CD8-positive, alpha-beta memory T cell (primary cell): ENCODE measurements at regions not wholly inside any gene's neighbourhood (a gene's known extent, or its start where the extent isn't known, plus 50 kb on each side); places are given as distances from the start of the nearest gene placed in this dataset.

Experiments
- CTCF ChIA-PET: fragments of 350-600 bp; sonication (Branson Sonifier 250); formaldehyde crosslinking; loops from one replicate; lab custom pipeline; 2021; ENCODE audit warnings: antibody characterized with exemption; lab: Charles Lee
- POLR2A ChIA-PET: fragments of 350-600 bp; sonication (Branson Sonifier 250); formaldehyde crosslinking; loops from one replicate; lab custom pipeline; 2021; ENCODE audit warnings: antibody characterized with exemption; lab: Charles Lee
- DNase-seq, 5 donors: peaks; one replicate each; pipeline versions ENCODE4 v3.0.0 to v3.0.0-alpha.2; 2020 to 2022; ENCODE audit warnings: mixed read lengths in 1 of 5
- H3K27ac ChIP-seq: one replicate; pipeline ENCODE4 v1.7.0; 2013; ENCODE audit warnings: low read depth, mild to moderate bottlenecking, low read length, moderate library complexity
- H3K27me3 ChIP-seq: 2 replicates; pipeline ENCODE4 v1.7.0; 2013; ENCODE audit warnings: low read length, mild to moderate bottlenecking; ENCODE audit not compliant: insufficient read depth, poor library complexity, severe bottlenecking
- H3K36me3 ChIP-seq: 2 replicates; pipeline ENCODE4 v1.7.0; 2013; ENCODE audit warnings: mild to moderate bottlenecking, low read length, moderate library complexity; ENCODE audit not compliant: insufficient read depth
- H3K4me1 ChIP-seq: 2 replicates; pipeline ENCODE4 v1.7.0; 2013; ENCODE audit warnings: mild to moderate bottlenecking, low read length, moderate library complexity; ENCODE audit not compliant: insufficient read depth
- H3K4me3 ChIP-seq: 2 replicates; pipeline ENCODE4 v1.7.0; 2013; ENCODE audit warnings: mild to moderate bottlenecking, low read length
- H3K9me3 ChIP-seq: 2 replicates; pipeline ENCODE4 v1.7.0; 2013; ENCODE audit warnings: mild to moderate bottlenecking, low read length
- H3K27ac Mint-ChIP-seq, 8 donors: one replicate each; pipeline ENCODE4 v1.8.0; 2020 to 2021; ENCODE audit warnings: mixed read lengths in 8 of 8, mild to moderate bottlenecking in 6 of 8, inconsistent platforms in 3 of 8, moderate library complexity in 3 of 8
- H3K27me3 Mint-ChIP-seq, 2 donors: one replicate each; pipeline ENCODE4 v1.8.0; 2020 to 2021; ENCODE audit warnings: mixed read lengths in 2 of 2, mild to moderate bottlenecking in 1 of 2, moderate library complexity in 1 of 2
- H3K36me3 Mint-ChIP-seq, 3 donors: one replicate each; pipeline ENCODE4 v1.8.0; 2020 to 2021; ENCODE audit warnings: mixed read lengths in 3 of 3, inconsistent platforms in 1 of 3, mild to moderate bottlenecking in 1 of 3
- H3K4me1 Mint-ChIP-seq, 3 donors: one replicate each; pipeline ENCODE4 v1.8.0; 2020 to 2021; ENCODE audit warnings: mixed read lengths in 3 of 3, inconsistent platforms in 1 of 3, mild to moderate bottlenecking in 1 of 3
- H3K4me3 Mint-ChIP-seq, 7 donors: one replicate each; pipeline ENCODE4 v1.8.0; 2020 to 2021; ENCODE audit warnings: mixed read lengths in 7 of 7, mild to moderate bottlenecking in 6 of 7, moderate library complexity in 4 of 7, inconsistent platforms in 2 of 7
- H3K9me3 Mint-ChIP-seq, 5 donors: one replicate each; pipeline ENCODE4 v1.8.0; 2020 to 2022; ENCODE audit warnings: mixed read lengths in 5 of 5, mild to moderate bottlenecking in 3 of 5, moderate library complexity in 2 of 5, inconsistent platforms in 1 of 5

- no peak for DNase-seq
- Mint-ChIP-seq H3K36me3 (no peaks in the 10 kb centered on the region), H3K27me3 (peaks cover 0 to 4% of the 10 kb centered on the region in 2 donors), H3K27ac (no peak overlapping the region), H3K4me1 (no peaks in the 10 kb centered on the region), H3K4me3 (no peak overlapping the region), H3K9me3 (peaks cover 0 to 3% (median 0%) of the 10 kb centered on the region in 5 donors)
- no peaks in the 10 kb centered on the region for H3K27me3 ChIP-seq
- H3K36me3 ChIP-seq, result no peaks in the 10 kb centered on the region
- no peak overlapping the region for H3K27ac ChIP-seq
- CTCF ChIA-PET, result no interaction called here
- no peaks in the 10 kb centered on the region for H3K4me1 ChIP-seq
- no peaks in the 10 kb centered on the region for H3K9me3 ChIP-seq
- no peak overlapping the region for H3K4me3 ChIP-seq
- POLR2A ChIA-PET, result no interaction called here
Measured at GRCh38 chr3:190737446-190737845, 125.0 kb downstream of the GMNC start.

DNA sequence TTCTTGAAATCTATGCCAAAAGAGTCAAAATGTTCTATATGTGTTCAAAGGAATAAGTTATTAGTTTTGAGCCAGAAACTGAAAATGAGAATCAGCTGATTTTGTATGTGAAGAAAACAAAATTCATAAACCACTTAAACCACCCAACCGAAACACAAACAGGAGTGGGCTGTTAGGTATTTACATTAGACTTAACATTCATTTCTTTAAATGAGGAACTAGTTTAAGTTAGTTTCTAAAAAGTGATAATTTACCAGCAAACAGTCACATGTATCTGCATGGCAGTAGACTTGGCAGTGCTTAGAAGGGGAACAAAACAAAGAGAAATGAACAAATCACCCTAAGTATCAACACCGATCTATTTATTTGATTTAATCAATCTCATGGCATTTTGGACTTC is 128.0 kb downstream of the GMNC start:
- H3K27me3 ChIP-seq, result no peaks in the 10 kb centered on the region
- H3K36me3 ChIP-seq, result no peaks in the 10 kb centered on the region
- no peak for DNase-seq
- no peak overlapping the region for H3K4me3 ChIP-seq
- no peaks in the 10 kb centered on the region for H3K4me1 ChIP-seq
- Mint-ChIP-seq H3K4me3 (no peak overlapping the region), H3K9me3 (peaks cover 0 to 3% (median 0%) of the 10 kb centered on the region in 5 donors), H3K27ac (no peak overlapping the region), H3K27me3 (peaks cover 0 to 2% of the 10 kb centered on the region in 2 donors), H3K4me1 (no peaks in the 10 kb centered on the region), H3K36me3 (no peaks in the 10 kb centered on the region)
- H3K27ac ChIP-seq, result no peak overlapping the region
- CTCF ChIA-PET, result no interaction called here
- POLR2A ChIA-PET, result no interaction called here
- H3K9me3 ChIP-seq, result no peaks in the 10 kb centered on the region

- peaks cover 0 to 2% of the 10 kb centered on the region in 2 donors for H3K27me3 Mint-ChIP-seq
- H3K36me3 Mint-ChIP-seq, result no peaks in the 10 kb centered on the region
- H3K4me1 Mint-ChIP-seq, result no peaks in the 10 kb centered on the region
- no peak overlapping the region for H3K4me3 Mint-ChIP-seq
- H3K4me3 ChIP-seq, result no peak overlapping the region
- ChIA-PET CTCF (no interaction called here), POLR2A (no interaction called here)
- H3K9me3 Mint-ChIP-seq, result peaks cover 0 to 3% (median 0%) of the 10 kb centered on the region in 5 donors
- no peaks in the 10 kb centered on the region for H3K27me3 ChIP-seq
- no peaks in the 10 kb centered on the region for H3K9me3 ChIP-seq
- no peak overlapping the region for H3K27ac ChIP-seq
- no peak overlapping the region for H3K27ac Mint-ChIP-seq
- no peaks in the 10 kb centered on the region for H3K4me1 ChIP-seq
- no peaks in the 10 kb centered on the region for H3K36me3 ChIP-seq
- no peak for DNase-seq
Measured at GRCh38 chr3:190733591-190734146, 128.8 kb downstream of the GMNC start.

DNA sequence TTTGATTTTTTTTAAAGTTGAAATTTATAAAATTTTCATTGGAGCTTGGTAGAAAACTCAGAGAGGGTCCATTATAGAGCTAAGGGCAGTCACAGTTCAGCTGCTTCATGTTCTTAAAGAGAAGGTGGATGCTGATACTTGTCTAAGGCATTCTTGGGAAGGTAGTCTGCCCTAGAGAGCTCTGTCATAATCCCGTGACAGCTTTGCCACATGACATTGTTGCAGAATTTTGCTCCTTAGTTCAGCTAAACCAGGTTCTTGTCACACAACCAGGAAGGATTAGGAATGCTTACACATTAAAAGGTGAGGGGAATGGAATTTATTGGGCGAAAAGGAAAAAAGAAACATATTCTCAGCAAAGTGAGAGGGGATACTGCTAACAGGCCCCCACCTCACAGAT is 130.9 kb downstream of the GMNC start:
- peaks cover 0 to 2% of the 10 kb centered on the region in 2 donors for H3K27me3 Mint-ChIP-seq
- no peaks in the 10 kb centered on the region for H3K36me3 ChIP-seq
- no peak overlapping the region for H3K27ac Mint-ChIP-seq
- CTCF ChIA-PET, result no interaction called here
- no peaks in the 10 kb centered on the region for H3K4me1 ChIP-seq
- H3K27ac ChIP-seq, result no peak overlapping the region
- POLR2A ChIA-PET, result no interaction called here
- peaks cover 0 to 3% (median 0%) of the 10 kb centered on the region in 5 donors for H3K9me3 Mint-ChIP-seq
- no peak for DNase-seq
- H3K9me3 ChIP-seq, result no peaks in the 10 kb centered on the region
- H3K4me3 ChIP-seq, result no peak overlapping the region
- no peak overlapping the region for H3K4me3 Mint-ChIP-seq
- no peaks in the 10 kb centered on the region for H3K4me1 Mint-ChIP-seq
- H3K27me3 ChIP-seq, result no peaks in the 10 kb centered on the region
- no peaks in the 10 kb centered on the region for H3K36me3 Mint-ChIP-seq

DNA sequence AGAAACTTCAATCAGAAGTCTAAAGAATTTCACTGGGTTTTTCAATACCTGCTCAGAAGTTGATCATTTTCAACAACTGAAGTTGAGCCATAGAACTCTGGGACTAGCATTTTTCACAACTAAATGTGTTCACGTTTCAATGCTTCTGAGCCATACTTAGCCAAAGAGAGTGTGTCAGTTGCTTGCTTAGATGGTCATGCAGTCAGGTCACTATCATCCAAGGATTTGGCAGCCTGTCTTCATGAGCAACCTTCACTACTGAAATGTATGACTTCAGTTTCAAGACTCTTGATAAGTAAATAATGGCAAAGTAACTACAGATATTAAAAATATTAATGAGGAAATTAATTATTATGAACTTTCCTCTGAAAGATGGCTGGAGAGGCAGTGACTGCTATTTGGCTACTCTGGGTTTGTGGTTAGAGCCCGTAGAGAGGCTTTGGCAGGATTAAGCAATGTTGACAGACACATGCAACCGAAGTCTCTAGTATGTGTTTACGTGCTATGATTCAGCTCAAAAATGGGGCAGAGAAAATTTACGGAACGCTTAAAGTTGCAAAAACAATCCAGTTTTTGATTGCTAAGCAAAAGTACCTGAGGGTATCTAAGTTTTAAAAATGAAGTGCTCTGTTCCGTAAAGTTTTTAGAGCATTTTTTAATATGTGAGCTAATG is 133.8 kb downstream of the GMNC start:
- Mint-ChIP-seq H3K9me3 (peaks cover 0 to 3% (median 0%) of the 10 kb centered on the region in 5 donors), H3K27me3 (peaks cover 0 to 2% of the 10 kb centered on the region in 2 donors), H3K4me1 (no peaks in the 10 kb centered on the region), H3K36me3 (no peaks in the 10 kb centered on the region), H3K4me3 (no peak overlapping the region), H3K27ac (no peak overlapping the region)
- Histone ChIP-seq H3K27ac (no peak overlapping the region), H3K27me3 (no peaks in the 10 kb centered on the region), H3K4me1 (no peaks in the 10 kb centered on the region), H3K4me3 (no peak overlapping the region), H3K9me3 (no peaks in the 10 kb centered on the region), H3K36me3 (no peaks in the 10 kb centered on the region)
- ChIA-PET POLR2A (no interaction called here), CTCF (no interaction called here)
- no peak for DNase-seq

DNA sequence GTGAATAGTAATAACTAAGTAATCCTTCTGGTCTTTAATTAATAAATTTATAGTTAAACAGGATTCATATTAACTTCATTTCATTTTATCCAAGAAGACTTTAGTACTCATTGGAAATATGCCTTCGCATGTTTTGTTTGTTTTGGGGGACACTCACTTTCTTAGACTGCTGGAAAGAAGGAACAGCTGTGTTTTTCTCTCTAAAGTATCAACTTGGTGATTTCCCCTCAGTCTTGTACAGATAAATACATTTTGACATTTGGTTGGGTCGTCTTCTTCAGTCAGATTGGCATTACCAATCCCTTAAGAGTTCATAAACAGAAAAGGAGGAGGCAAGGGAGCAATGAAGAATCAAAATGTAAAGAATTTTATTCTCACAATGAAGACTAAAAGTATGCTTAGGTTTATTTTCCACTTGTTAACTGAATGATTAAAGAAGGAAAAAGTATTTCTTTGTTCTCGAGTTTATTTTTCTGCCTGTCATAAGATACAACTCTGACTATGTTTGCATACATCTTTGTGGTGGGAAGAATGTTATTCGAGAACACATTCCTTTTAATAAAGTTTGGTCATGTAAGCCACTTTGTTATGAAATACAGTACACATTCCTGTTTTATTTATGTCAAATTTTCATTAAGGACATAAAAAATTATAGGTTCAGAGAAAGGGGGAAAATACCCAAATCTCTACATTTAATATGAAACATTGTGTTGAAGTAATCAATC is 140.2 kb downstream of the GMNC start:
- DNase-seq, result no peak
- no peak overlapping the region for H3K27ac Mint-ChIP-seq
- ChIA-PET CTCF (no interaction called here), POLR2A (no interaction called here)
- H3K27me3 Mint-ChIP-seq, result no peaks in the 10 kb centered on the region
- no peak overlapping the region for H3K4me3 ChIP-seq
- no peak overlapping the region for H3K4me3 Mint-ChIP-seq
- H3K9me3 ChIP-seq, result no peaks in the 10 kb centered on the region
- H3K4me1 Mint-ChIP-seq, result no peaks in the 10 kb centered on the region
- H3K9me3 Mint-ChIP-seq, result peaks cover 0 to 3% (median 0%) of the 10 kb centered on the region in 5 donors
- H3K36me3 Mint-ChIP-seq, result no peaks in the 10 kb centered on the region
- no peaks in the 10 kb centered on the region for H3K27me3 ChIP-seq
- no peak overlapping the region for H3K27ac ChIP-seq
- no peaks in the 10 kb centered on the region for H3K36me3 ChIP-seq
- no peaks in the 10 kb centered on the region for H3K4me1 ChIP-seq

GRCh38 chr3:190721330-190721729 is 141.2 kb downstream of the GMNC start:
- no peaks in the 10 kb centered on the region for H3K4me1 ChIP-seq
- no peak overlapping the region for H3K4me3 Mint-ChIP-seq
- no peaks in the 10 kb centered on the region for H3K27me3 ChIP-seq
- no peaks in the 10 kb centered on the region for H3K27me3 Mint-ChIP-seq
- no peak overlapping the region for H3K4me3 ChIP-seq
- H3K9me3 Mint-ChIP-seq, result peaks cover 0 to 3% (median 0%) of the 10 kb centered on the region in 5 donors
- no peaks in the 10 kb centered on the region for H3K9me3 ChIP-seq
- no peak overlapping the region for H3K27ac Mint-ChIP-seq
- no peak for DNase-seq
- ChIA-PET POLR2A (no interaction called here), CTCF (no interaction called here)
- no peaks in the 10 kb centered on the region for H3K36me3 Mint-ChIP-seq
- H3K27ac ChIP-seq, result no peak overlapping the region
- H3K36me3 ChIP-seq, result no peaks in the 10 kb centered on the region
- no peaks in the 10 kb centered on the region for H3K4me1 Mint-ChIP-seq

GRCh38 chr3:190718671-190719070 is 143.8 kb downstream of the GMNC start:
- Mint-ChIP-seq H3K27ac (no peak overlapping the region), H3K36me3 (no peaks in the 10 kb centered on the region), H3K4me3 (no peak overlapping the region), H3K4me1 (no peaks in the 10 kb centered on the region), H3K27me3 (no peaks in the 10 kb centered on the region), H3K9me3 (peaks cover 0 to 3% (median 0%) of the 10 kb centered on the region in 5 donors)
- DNase-seq, result no peak
- H3K36me3 ChIP-seq, result no peaks in the 10 kb centered on the region
- H3K4me1 ChIP-seq, result no peaks in the 10 kb centered on the region
- no peak overlapping the region for H3K4me3 ChIP-seq
- CTCF ChIA-PET, result no interaction called here
- POLR2A ChIA-PET, result no interaction called here
- H3K27me3 ChIP-seq, result no peaks in the 10 kb centered on the region
- H3K9me3 ChIP-seq, result no peaks in the 10 kb centered on the region
- H3K27ac ChIP-seq, result no peak overlapping the region
